ENCODE measurements at regions not wholly inside any gene's neighbourhood (a gene's known extent, or its start where the extent isn't known, plus 50 kb on each side); places are given as distances from the start of the nearest gene placed in this dataset.

- Mint-ChIP-seq H3K4me1 (ENCODE audit: low read depth in 2 of 2) (no peaks in the 10 kb centered on the region), H3K9me3 (peaks cover 5% of the 10 kb centered on the region), H3K4me3 (no peak overlapping the region), H3K36me3 (peaks cover 6% of the 10 kb centered on the region), H3K27me3 (peaks cover 7 to 10% of the 10 kb centered on the region in 2 donors), H3K27ac (no peak overlapping the region)
- no peak for DNase-seq (ENCODE audit: low spot score)
- no peak for ATAC-seq
These were observed 180.5 kb upstream of the DPYD start for GRCh38 chr1:98101364-98101763.

- no peak for DNase-seq (ENCODE audit: low spot score)
- H3K36me3 Mint-ChIP-seq, result no peaks in the 10 kb centered on the region
- no peak overlapping the region for H3K4me3 Mint-ChIP-seq
- no peak for ATAC-seq
- no peak overlapping the region for H3K27ac Mint-ChIP-seq
- peaks cover 6 to 7% of the 10 kb centered on the region in 2 donors for H3K27me3 Mint-ChIP-seq
- H3K9me3 Mint-ChIP-seq, result no peaks in the 10 kb centered on the region
- H3K4me1 Mint-ChIP-seq (ENCODE audit: low read depth in 2 of 2), result no peaks in the 10 kb centered on the region
These were observed 178.7 kb upstream of the DPYD start for GRCh38 chr1:98099501-98099900.

- H3K36me3 Mint-ChIP-seq, result no peaks in the 10 kb centered on the region
- no peak overlapping the region for H3K4me3 Mint-ChIP-seq
- H3K9me3 Mint-ChIP-seq, result no peaks in the 10 kb centered on the region
- H3K27ac Mint-ChIP-seq, result no peak overlapping the region
- peaks cover 1 to 3% of the 10 kb centered on the region in 2 donors for H3K27me3 Mint-ChIP-seq
- no peak for ATAC-seq
- no peaks in the 10 kb centered on the region for H3K4me1 Mint-ChIP-seq (ENCODE audit: low read depth in 2 of 2)
- DNase-seq (ENCODE audit: low spot score), result no peak
These were observed 177.6 kb upstream of the DPYD start for GRCh38 chr1:98098473-98098872.

GRCh38 chr1:98090351-98090750, 169.5 kb upstream of the DPYD start:
- Mint-ChIP-seq H3K27me3 (peaks cover 0 to 2% of the 10 kb centered on the region in 2 donors), H3K36me3 (no peaks in the 10 kb centered on the region), H3K4me1 (ENCODE audit: low read depth in 2 of 2) (no peaks in the 10 kb centered on the region), H3K27ac (no peak overlapping the region), H3K9me3 (no peaks in the 10 kb centered on the region), H3K4me3 (no peak overlapping the region)
- ATAC-seq (no peak), DNase-seq (ENCODE audit: low spot score) (no peak)

DNA sequence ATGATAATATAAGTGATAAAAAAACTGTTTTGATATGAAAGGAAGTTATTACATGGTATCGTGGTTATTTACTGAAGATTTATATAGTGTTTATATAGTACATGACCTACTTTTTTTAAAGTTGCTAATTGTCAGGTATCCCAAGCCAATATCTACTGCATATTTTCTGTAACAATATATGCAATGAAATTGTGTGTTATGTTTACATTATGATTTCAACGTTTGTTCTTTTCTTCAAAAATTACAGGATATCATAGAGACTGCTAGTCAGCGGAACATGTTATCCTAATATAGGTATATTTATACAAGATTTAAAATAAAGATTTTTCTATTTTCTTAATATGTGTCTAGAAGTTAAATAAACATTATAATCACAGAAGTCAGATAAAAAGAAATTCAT, 167.5 kb upstream of the DPYD start:
- H3K27ac Mint-ChIP-seq, result no peak overlapping the region
- DNase-seq (ENCODE audit: low spot score), result no peak
- H3K27me3 Mint-ChIP-seq, result peaks cover 15 to 18% of the 10 kb centered on the region in 2 donors
- no peak overlapping the region for H3K4me3 Mint-ChIP-seq
- no peak for ATAC-seq
- H3K4me1 Mint-ChIP-seq (ENCODE audit: low read depth in 2 of 2), result no peaks in the 10 kb centered on the region
- H3K36me3 Mint-ChIP-seq, result no peaks in the 10 kb centered on the region
- H3K9me3 Mint-ChIP-seq, result no peaks in the 10 kb centered on the region

- DNase-seq (ENCODE audit: low spot score), result no peak
- Mint-ChIP-seq H3K36me3 (no peaks in the 10 kb centered on the region), H3K27ac (no peak overlapping the region), H3K9me3 (no peaks in the 10 kb centered on the region), H3K4me3 (no peak overlapping the region), H3K27me3 (peaks cover 15 to 20% of the 10 kb centered on the region in 2 donors), H3K4me1 (ENCODE audit: low read depth in 2 of 2) (no peaks in the 10 kb centered on the region)
- ATAC-seq, result no peak
These were observed 166.1 kb upstream of the DPYD start for GRCh38 chr1:98086796-98087441.

DNA sequence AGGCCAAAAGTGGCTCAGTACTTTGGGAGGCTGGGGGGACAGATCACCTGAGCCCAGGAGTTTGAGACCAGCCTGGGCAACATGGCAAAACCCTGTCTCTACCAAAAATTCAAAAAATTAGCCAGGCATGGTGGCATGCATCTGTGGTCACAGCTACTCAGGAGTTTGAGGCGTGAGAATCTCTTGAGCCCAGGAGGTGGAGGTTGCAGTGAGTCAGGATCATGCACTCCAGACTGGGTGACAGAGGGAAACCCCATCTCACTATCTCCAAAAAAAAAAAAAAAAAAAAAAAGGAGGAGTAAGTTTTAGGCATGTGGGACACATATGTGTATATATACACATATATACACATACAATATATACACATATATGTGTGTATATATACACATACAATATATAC, 165.3 kb upstream of the DPYD start:
- H3K27me3 Mint-ChIP-seq, result peaks cover 15 to 22% of the 10 kb centered on the region in 2 donors
- no peaks in the 10 kb centered on the region for H3K36me3 Mint-ChIP-seq
- H3K4me3 Mint-ChIP-seq, result no peak overlapping the region
- DNase-seq (ENCODE audit: low spot score) (no peak), ATAC-seq (no peak)
- no peaks in the 10 kb centered on the region for H3K9me3 Mint-ChIP-seq
- no peak overlapping the region for H3K27ac Mint-ChIP-seq
- no peaks in the 10 kb centered on the region for H3K4me1 Mint-ChIP-seq (ENCODE audit: low read depth in 2 of 2)

- H3K4me3 Mint-ChIP-seq, result no peak overlapping the region
- H3K27me3 Mint-ChIP-seq, result peaks cover 15 to 22% of the 10 kb centered on the region in 2 donors
- H3K27ac Mint-ChIP-seq, result no peak overlapping the region
- ATAC-seq, result no peak
- H3K4me1 Mint-ChIP-seq (ENCODE audit: low read depth in 2 of 2), result no peaks in the 10 kb centered on the region
- no peak for DNase-seq (ENCODE audit: low spot score)
- H3K9me3 Mint-ChIP-seq, result no peaks in the 10 kb centered on the region
- H3K36me3 Mint-ChIP-seq, result no peaks in the 10 kb centered on the region
These were observed 163.4 kb upstream of the DPYD start for GRCh38 chr1:98084188-98084587.

GRCh38 chr1:98081944-98082343, 161.1 kb upstream of the DPYD start:
- ATAC-seq (no peak), DNase-seq (ENCODE audit: low spot score) (no peak)
- H3K4me1 Mint-ChIP-seq (ENCODE audit: low read depth in 2 of 2), result no peaks in the 10 kb centered on the region
- H3K9me3 Mint-ChIP-seq, result no peaks in the 10 kb centered on the region
- no peak overlapping the region for H3K27ac Mint-ChIP-seq
- H3K27me3 Mint-ChIP-seq, result peaks cover 15 to 22% of the 10 kb centered on the region in 2 donors
- H3K4me3 Mint-ChIP-seq, result no peak overlapping the region
- no peaks in the 10 kb centered on the region for H3K36me3 Mint-ChIP-seq

- H3K36me3 Mint-ChIP-seq, result no peaks in the 10 kb centered on the region
- ATAC-seq (no peak), DNase-seq (ENCODE audit: low spot score) (no peak)
- no peak overlapping the region for H3K4me3 Mint-ChIP-seq
- H3K9me3 Mint-ChIP-seq, result no peaks in the 10 kb centered on the region
- H3K27ac Mint-ChIP-seq, result no peak overlapping the region
- H3K27me3 Mint-ChIP-seq, result peaks cover 0 to 6% of the 10 kb centered on the region in 2 donors
- H3K4me1 Mint-ChIP-seq (ENCODE audit: low read depth in 2 of 2), result peaks cover 0 to 4% of the 10 kb centered on the region in 2 donors
These were observed 157.8 kb upstream of the DPYD start for GRCh38 chr1:98078596-98078995.

DNA sequence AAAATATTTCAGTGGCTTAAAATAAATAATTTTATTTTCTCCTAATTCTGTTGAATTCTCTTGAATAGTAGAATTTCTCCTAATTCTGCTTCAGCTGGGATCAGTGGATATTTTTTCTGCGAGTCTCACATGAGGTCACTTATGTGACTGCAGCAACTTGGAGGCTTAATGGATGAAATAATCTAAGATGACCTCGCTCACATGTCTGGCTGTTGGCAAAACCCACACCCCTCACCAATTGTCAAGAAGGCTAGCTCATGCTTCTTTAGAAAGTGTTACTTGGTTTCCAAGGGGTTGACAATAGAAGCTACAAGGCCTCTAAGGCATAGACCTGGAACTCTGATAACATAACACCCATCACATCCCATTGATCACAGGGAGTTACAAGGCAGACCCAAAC, 156.9 kb upstream of the DPYD start:
- DNase-seq (ENCODE audit: low spot score) (no peak), ATAC-seq (no peak)
- H3K4me1 Mint-ChIP-seq (ENCODE audit: low read depth in 2 of 2), result peaks cover 0 to 4% of the 10 kb centered on the region in 2 donors
- no peaks in the 10 kb centered on the region for H3K9me3 Mint-ChIP-seq
- H3K27me3 Mint-ChIP-seq, result peaks cover 0 to 4% of the 10 kb centered on the region in 2 donors
- H3K4me3 Mint-ChIP-seq, result no peak overlapping the region
- no peak overlapping the region for H3K27ac Mint-ChIP-seq
- no peaks in the 10 kb centered on the region for H3K36me3 Mint-ChIP-seq

- Mint-ChIP-seq H3K4me1 (ENCODE audit: low read depth in 2 of 2) (peaks cover 0 to 4% of the 10 kb centered on the region in 2 donors), H3K27me3 (peaks cover 5 to 8% of the 10 kb centered on the region in 2 donors), H3K4me3 (no peak overlapping the region), H3K36me3 (no peaks in the 10 kb centered on the region), H3K9me3 (no peaks in the 10 kb centered on the region), H3K27ac (no peak overlapping the region)
- ATAC-seq (no peak), DNase-seq (ENCODE audit: low spot score) (no peak)
These were observed 154.8 kb upstream of the DPYD start for GRCh38 chr1:98075626-98076025.

- Mint-ChIP-seq H3K27me3 (peaks cover 8 to 9% of the 10 kb centered on the region in 2 donors), H3K4me3 (no peak overlapping the region), H3K36me3 (no peaks in the 10 kb centered on the region), H3K27ac (no peak overlapping the region), H3K4me1 (ENCODE audit: low read depth in 2 of 2) (peaks cover 0 to 4% of the 10 kb centered on the region in 2 donors), H3K9me3 (no peaks in the 10 kb centered on the region)
- no peak for ATAC-seq
- no peak for DNase-seq (ENCODE audit: low spot score)
These were observed 153.0 kb upstream of the DPYD start for GRCh38 chr1:98073823-98074222.

DNA sequence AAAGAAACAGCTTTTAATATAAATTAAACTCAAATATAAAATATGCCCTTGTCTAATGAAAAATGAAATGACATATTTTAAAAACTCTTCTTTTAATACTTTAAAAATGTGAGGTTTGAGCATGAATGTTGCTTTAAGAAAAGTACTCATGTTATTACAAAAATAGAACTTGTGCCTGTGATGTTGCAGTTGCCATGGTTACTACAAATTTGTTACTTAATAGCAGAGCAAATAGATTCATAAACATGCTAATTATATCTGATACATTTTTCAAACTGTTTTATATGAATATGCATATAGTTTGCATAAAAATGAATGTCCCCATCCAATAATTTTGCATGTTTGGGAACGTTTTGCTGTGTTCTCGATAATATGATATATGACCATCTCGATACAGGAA, 152.3 kb upstream of the DPYD start:
- no peak for DNase-seq (ENCODE audit: low spot score)
- ATAC-seq, result no peak
- no peaks in the 10 kb centered on the region for H3K36me3 Mint-ChIP-seq
- H3K9me3 Mint-ChIP-seq, result no peaks in the 10 kb centered on the region
- no peak overlapping the region for H3K4me3 Mint-ChIP-seq
- H3K4me1 Mint-ChIP-seq (ENCODE audit: low read depth in 2 of 2), result peaks cover 0 to 4% of the 10 kb centered on the region in 2 donors
- H3K27me3 Mint-ChIP-seq, result peaks cover 8 to 9% of the 10 kb centered on the region in 2 donors
- H3K27ac Mint-ChIP-seq, result no peak overlapping the region

DNA sequence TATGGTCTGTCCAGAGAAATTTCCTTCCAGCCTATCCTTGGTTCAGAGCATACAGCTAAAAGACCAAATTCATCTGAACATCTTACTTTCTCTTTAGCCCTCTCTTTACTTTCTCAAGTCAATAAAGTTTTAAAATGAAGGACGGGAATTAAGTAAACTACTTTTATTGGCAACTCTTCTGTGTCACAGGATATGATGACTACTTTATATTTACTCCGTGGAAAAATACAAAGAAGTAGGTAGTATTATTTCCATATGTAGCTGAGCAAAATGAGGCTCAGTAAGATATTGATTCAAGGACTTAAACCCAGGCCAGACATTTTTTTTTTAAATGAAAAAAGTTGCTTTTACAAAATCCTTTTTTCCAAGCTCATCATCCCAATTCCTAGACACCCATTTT, 151.2 kb upstream of the DPYD start:
- no peak overlapping the region for H3K27ac Mint-ChIP-seq

More for the DNA sequence above, 151.2 kb upstream of the DPYD start:
- Mint-ChIP-seq H3K4me1 (ENCODE audit: low read depth in 2 of 2) (peaks cover 0 to 4% of the 10 kb centered on the region in 2 donors), H3K36me3 (no peaks in the 10 kb centered on the region), H3K27me3 (peaks cover 8 to 12% of the 10 kb centered on the region in 2 donors), H3K4me3 (no peak overlapping the region), H3K9me3 (no peaks in the 10 kb centered on the region)
- ATAC-seq, result no peak
- no peak for DNase-seq (ENCODE audit: low spot score)
